ENCODE measurements at regions not wholly inside any gene's neighbourhood (a gene's known extent, or its start where the extent isn't known, plus 50 kb on each side); places are given as distances from the start of the nearest gene placed in this dataset.

DNA sequence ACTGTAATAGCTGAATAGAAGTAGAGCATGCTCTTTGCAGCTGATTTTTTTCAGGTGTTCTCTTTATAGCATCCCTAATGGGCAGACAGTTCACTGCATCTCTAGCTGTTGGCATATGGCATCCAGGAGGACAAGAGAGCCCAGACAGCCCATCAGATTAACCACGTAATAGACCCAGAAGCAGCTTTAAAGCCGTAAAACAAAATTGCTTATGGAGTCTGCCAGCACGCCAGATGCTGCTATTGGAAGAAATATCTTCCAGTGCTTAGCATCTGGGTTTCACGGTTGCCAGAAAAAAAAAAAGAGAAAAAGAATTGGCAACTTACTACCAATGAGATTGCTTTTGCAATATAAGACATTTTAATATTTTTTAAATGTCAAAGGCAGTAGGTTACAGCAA is 869.4 kb upstream of the NUDT12 start:
- no peaks in the 10 kb centered on the region for H3K27me3 Mint-ChIP-seq
- H3K4me1 Mint-ChIP-seq: no peaks in the 10 kb centered on the region
- no peaks in the 10 kb centered on the region for H3K36me3 Mint-ChIP-seq
- H3K27ac ChIP-seq (ENCODE audit: low read depth, low read length): no peak overlapping the region
- H3K36me3 ChIP-seq (ENCODE audit: insufficient read depth, low read length): no peaks in the 10 kb centered on the region
- no peaks in the 10 kb centered on the region for H3K4me1 ChIP-seq (ENCODE audit: insufficient read depth, low read length)
- no peaks in the 10 kb centered on the region for H3K9me3 ChIP-seq (ENCODE audit: control insufficient read depth in 1 of 2, low read length in 2 of 2)
- CTCF ChIA-PET (ENCODE audit: partially characterized antibody): no interaction called here
- no peak overlapping the region for H3K27ac Mint-ChIP-seq
- peaks cover 0 to 6% (median 0%) of the 10 kb centered on the region in 8 donors for H3K9me3 Mint-ChIP-seq
- POLR2A ChIA-PET (ENCODE audit: partially characterized antibody): no interaction called here
- no peak overlapping the region for H3K4me3 Mint-ChIP-seq
- H3K27me3 ChIP-seq (ENCODE audit: insufficient read depth, low read length): no peaks in the 10 kb centered on the region
- H3K4me3 ChIP-seq (ENCODE audit: low read length in 2 of 2): no peak overlapping the region
- no peak for DNase-seq
- intact Hi-C loops (cut with micrococcal nuclease): no loop called here

DNA sequence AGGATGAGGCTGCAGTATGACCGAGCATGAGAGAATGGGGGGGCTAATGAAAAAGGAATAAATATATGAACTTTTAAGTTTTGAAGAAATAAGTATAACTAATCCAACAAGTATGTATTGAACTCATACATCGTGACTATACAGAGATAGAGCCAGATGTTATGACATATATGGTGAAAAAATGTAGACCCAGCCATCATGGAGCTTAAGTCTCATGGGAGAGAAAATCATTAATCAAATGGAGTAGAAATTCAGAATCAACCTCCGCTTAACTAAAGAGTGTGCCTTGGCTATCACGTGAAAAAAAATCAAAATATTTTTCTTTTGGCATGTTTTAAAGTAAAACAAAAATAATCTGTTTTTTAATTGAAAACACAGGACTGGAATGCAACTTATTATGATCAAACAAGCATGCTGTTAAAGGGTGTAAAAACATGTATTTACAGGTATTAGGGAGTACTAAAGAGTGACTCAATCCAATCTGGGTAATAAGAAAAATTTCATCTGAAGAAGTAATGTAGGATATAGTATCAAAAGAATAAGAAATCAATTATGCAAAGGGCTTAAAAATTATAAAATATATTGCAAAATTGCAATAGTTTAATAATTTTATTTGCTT is 868.5 kb upstream of the NUDT12 start:
- Mint-ChIP-seq H3K36me3 (no peaks in the 10 kb centered on the region), H3K27ac (no peak overlapping the region), H3K9me3 (peaks cover 0 to 7% (median under 1%) of the 10 kb centered on the region in 8 donors), H3K4me1 (no peaks in the 10 kb centered on the region), H3K27me3 (no peaks in the 10 kb centered on the region), H3K4me3 (no peak overlapping the region)
- intact Hi-C loops (cut with micrococcal nuclease): no loop called here
- no peaks in the 10 kb centered on the region for H3K9me3 ChIP-seq (ENCODE audit: control insufficient read depth in 1 of 2, low read length in 2 of 2)
- CTCF ChIA-PET (ENCODE audit: partially characterized antibody): no interaction called here
- no peaks in the 10 kb centered on the region for H3K27me3 ChIP-seq (ENCODE audit: insufficient read depth, low read length)
- DNase-seq: no peak
- POLR2A ChIA-PET (ENCODE audit: partially characterized antibody): no interaction called here
- H3K27ac ChIP-seq (ENCODE audit: low read depth, low read length): no peak overlapping the region
- no peaks in the 10 kb centered on the region for H3K36me3 ChIP-seq (ENCODE audit: insufficient read depth, low read length)
- H3K4me3 ChIP-seq (ENCODE audit: low read length in 2 of 2): no peak overlapping the region
- H3K4me1 ChIP-seq (ENCODE audit: insufficient read depth, low read length): no peaks in the 10 kb centered on the region

DNA sequence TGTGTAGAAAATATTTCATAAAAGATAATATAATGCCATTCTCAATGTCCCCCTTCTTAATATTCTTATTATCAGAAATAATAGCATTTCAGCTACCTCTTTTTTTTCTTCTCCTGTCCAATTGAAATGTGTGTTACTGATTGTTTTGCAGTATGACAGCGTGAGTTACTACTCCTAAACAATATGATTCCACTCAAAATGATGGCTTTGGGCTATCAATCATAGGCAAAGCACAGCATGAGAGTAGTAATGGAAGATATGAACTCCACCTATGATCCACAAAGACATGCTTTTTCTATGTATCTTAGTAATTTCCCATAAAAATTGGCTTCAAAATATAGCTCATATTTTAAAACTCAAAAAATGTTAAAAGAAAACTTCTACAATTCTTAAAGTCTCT is 867.3 kb upstream of the NUDT12 start:
- Mint-ChIP-seq H3K4me3 (no peak overlapping the region), H3K9me3 (peaks cover 0 to 8% (median under 1%) of the 10 kb centered on the region in 8 donors), H3K27me3 (no peaks in the 10 kb centered on the region), H3K27ac (no peak overlapping the region), H3K4me1 (no peaks in the 10 kb centered on the region), H3K36me3 (no peaks in the 10 kb centered on the region)
- H3K27me3 ChIP-seq (ENCODE audit: insufficient read depth, low read length): no peaks in the 10 kb centered on the region
- H3K27ac ChIP-seq (ENCODE audit: low read depth, low read length): no peak overlapping the region
- POLR2A ChIA-PET (ENCODE audit: partially characterized antibody): no interaction called here
- no peak overlapping the region for H3K4me3 ChIP-seq (ENCODE audit: low read length in 2 of 2)
- H3K4me1 ChIP-seq (ENCODE audit: insufficient read depth, low read length): no peaks in the 10 kb centered on the region
- CTCF ChIA-PET (ENCODE audit: partially characterized antibody): no interaction called here
- H3K9me3 ChIP-seq (ENCODE audit: control insufficient read depth in 1 of 2, low read length in 2 of 2): no peaks in the 10 kb centered on the region
- intact Hi-C loops (cut with micrococcal nuclease): no loop called here
- DNase-seq: no peak
- H3K36me3 ChIP-seq (ENCODE audit: insufficient read depth, low read length): no peaks in the 10 kb centered on the region

DNA sequence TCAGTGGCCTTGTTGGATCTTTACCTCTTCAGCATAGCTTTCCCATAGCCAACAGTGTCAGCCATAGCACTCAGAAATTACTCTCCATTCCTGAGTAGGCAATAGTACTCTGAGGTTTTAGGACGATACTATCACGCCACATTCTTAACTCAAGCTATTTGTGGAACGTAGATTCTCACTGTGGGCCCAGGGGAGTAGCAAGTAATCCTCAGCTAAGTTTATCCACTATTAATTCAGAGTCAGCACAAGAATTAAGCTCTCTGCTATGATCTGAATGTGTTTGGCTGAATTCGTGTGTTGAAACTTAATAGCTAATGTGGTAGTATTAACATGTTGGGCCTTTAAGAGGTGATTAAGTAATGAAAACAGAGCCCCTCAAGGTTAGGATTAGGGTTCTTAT is 858.8 kb upstream of the NUDT12 start:
- H3K4me3 Mint-ChIP-seq: no peak overlapping the region
- H3K27me3 Mint-ChIP-seq: no peaks in the 10 kb centered on the region
- Histone ChIP-seq H3K27ac (ENCODE audit: low read depth, low read length) (no peak overlapping the region), H3K27me3 (ENCODE audit: insufficient read depth, low read length) (no peaks in the 10 kb centered on the region), H3K36me3 (ENCODE audit: insufficient read depth, low read length) (no peaks in the 10 kb centered on the region), H3K4me1 (ENCODE audit: insufficient read depth, low read length) (no peaks in the 10 kb centered on the region), H3K9me3 (ENCODE audit: control insufficient read depth in 1 of 2, low read length in 2 of 2) (no peaks in the 10 kb centered on the region), H3K4me3 (ENCODE audit: low read length in 2 of 2) (no peak overlapping the region)
- H3K4me1 Mint-ChIP-seq: no peaks in the 10 kb centered on the region
- intact Hi-C loops (cut with micrococcal nuclease): no loop called here
- POLR2A ChIA-PET (ENCODE audit: partially characterized antibody): no interaction called here
- CTCF ChIA-PET (ENCODE audit: partially characterized antibody): no interaction called here
- no peak overlapping the region for H3K27ac Mint-ChIP-seq
- no peaks in the 10 kb centered on the region for H3K36me3 Mint-ChIP-seq
- peaks cover 0 to 8% (median 2%) of the 10 kb centered on the region in 8 donors for H3K9me3 Mint-ChIP-seq
- no peak for DNase-seq

DNA sequence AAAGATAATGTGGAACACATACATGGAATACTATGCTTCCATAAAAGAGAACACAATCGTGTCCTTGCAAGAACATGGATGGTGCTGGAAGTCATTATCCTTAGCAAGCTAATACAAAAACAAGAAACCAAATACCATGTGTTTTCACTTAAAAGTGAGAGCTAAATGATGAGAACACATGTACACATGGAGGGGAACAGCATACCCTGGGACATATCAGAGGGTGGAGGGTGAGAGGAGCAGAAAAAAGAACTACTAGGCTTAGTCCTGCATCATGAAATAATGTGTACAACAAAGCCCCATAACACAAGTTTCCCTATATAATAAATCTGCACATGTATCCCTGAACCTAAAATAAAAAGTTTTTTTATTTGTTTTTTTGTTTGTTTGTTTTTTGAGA is 855.5 kb upstream of the NUDT12 start:
- Histone ChIP-seq H3K4me1 (ENCODE audit: insufficient read depth, low read length) (no peaks in the 10 kb centered on the region), H3K4me3 (ENCODE audit: low read length in 2 of 2) (no peak overlapping the region), H3K9me3 (ENCODE audit: control insufficient read depth in 1 of 2, low read length in 2 of 2) (no peaks in the 10 kb centered on the region), H3K27ac (ENCODE audit: low read depth, low read length) (no peak overlapping the region), H3K27me3 (ENCODE audit: insufficient read depth, low read length) (no peaks in the 10 kb centered on the region), H3K36me3 (ENCODE audit: insufficient read depth, low read length) (no peaks in the 10 kb centered on the region)
- Mint-ChIP-seq H3K9me3 (peaks cover 0 to 14% (median 5%) of the 10 kb centered on the region in 8 donors), H3K36me3 (no peaks in the 10 kb centered on the region), H3K27ac (no peak overlapping the region), H3K4me1 (no peaks in the 10 kb centered on the region), H3K27me3 (no peaks in the 10 kb centered on the region), H3K4me3 (no peak overlapping the region)
- no peak for DNase-seq
- POLR2A ChIA-PET (ENCODE audit: partially characterized antibody): no interaction called here
- intact Hi-C loops (cut with micrococcal nuclease): no loop called here
- CTCF ChIA-PET (ENCODE audit: partially characterized antibody): no interaction called here

DNA sequence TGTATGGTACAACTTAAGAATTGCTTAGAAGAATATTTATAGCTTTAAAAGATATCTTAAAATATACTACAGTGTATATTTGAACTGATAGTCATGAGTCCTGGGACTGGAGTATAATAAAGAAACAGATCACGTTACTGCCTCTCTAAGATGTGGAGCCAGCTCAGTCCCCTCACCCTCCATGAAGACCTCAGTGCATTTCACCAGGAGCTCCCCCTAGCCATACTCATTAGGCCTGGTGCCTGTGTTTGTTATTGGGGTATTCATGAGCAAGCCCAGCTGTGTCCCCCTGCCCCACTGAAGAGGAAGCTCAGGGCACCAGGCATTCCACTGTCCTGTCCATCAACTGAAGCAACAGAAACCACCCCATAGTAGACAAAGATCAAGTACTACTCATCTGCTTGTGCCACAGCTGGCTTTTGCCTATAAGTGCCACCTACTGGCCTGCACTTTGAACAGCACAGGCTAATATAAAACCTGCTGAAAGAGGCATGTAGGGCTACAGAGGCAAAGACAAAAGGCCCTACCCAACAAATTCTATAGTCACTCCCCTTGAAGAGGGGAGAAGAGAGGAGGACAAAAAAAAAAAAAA is 850.2 kb upstream of the NUDT12 start:
- no peaks in the 10 kb centered on the region for H3K9me3 ChIP-seq (ENCODE audit: control insufficient read depth in 1 of 2, low read length in 2 of 2)
- Mint-ChIP-seq H3K36me3 (no peaks in the 10 kb centered on the region), H3K27me3 (no peaks in the 10 kb centered on the region), H3K9me3 (peaks cover 0 to 18% (median 4%) of the 10 kb centered on the region in 8 donors), H3K4me3 (no peak overlapping the region), H3K27ac (no peak overlapping the region), H3K4me1 (no peaks in the 10 kb centered on the region)
- no peak for DNase-seq
- no peak overlapping the region for H3K27ac ChIP-seq (ENCODE audit: low read depth, low read length)
- CTCF ChIA-PET (ENCODE audit: partially characterized antibody): no interaction called here
- H3K36me3 ChIP-seq (ENCODE audit: insufficient read depth, low read length): no peaks in the 10 kb centered on the region
- no peaks in the 10 kb centered on the region for H3K4me1 ChIP-seq (ENCODE audit: insufficient read depth, low read length)
- POLR2A ChIA-PET (ENCODE audit: partially characterized antibody): no interaction called here
- no peak overlapping the region for H3K4me3 ChIP-seq (ENCODE audit: low read length in 2 of 2)
- no peaks in the 10 kb centered on the region for H3K27me3 ChIP-seq (ENCODE audit: insufficient read depth, low read length)
- intact Hi-C loops (cut with micrococcal nuclease): no loop called here

DNA sequence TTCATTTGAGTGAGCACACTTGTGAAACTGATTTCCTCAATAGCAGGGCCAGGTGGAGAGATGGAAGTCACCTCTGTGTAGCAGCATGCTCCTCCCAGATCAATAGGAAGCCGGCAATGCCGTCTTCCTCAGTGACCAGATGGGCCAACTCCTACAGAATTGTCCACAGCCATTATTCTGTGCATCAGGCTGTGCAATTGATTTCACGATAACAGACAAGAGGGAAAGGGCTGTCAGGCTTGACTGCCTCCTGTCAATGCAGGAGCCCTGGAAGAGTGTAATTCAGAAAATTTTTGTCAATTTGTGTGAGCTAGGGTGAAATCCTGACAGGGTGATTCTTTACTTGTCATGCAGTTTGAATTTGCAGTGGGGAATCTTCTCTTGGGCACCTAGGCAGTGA is 838.4 kb upstream of the NUDT12 start:
- no peak overlapping the region for H3K27ac ChIP-seq (ENCODE audit: low read depth, low read length)
- no peaks in the 10 kb centered on the region for H3K36me3 Mint-ChIP-seq
- H3K36me3 ChIP-seq (ENCODE audit: insufficient read depth, low read length): no peaks in the 10 kb centered on the region
- H3K27me3 Mint-ChIP-seq: no peaks in the 10 kb centered on the region
- no peaks in the 10 kb centered on the region for H3K9me3 ChIP-seq (ENCODE audit: control insufficient read depth in 1 of 2, low read length in 2 of 2)
- ChIA-PET POLR2A (ENCODE audit: partially characterized antibody) (no interaction called here), CTCF (ENCODE audit: partially characterized antibody) (no interaction called here)
- peaks cover 0 to 33% (median 9%) of the 10 kb centered on the region in 8 donors for H3K9me3 Mint-ChIP-seq
- no peak overlapping the region for H3K27ac Mint-ChIP-seq
- intact Hi-C loops (cut with micrococcal nuclease): no loop called here
- H3K4me1 Mint-ChIP-seq: no peaks in the 10 kb centered on the region
- H3K4me3 ChIP-seq (ENCODE audit: low read length in 2 of 2): no peak overlapping the region
- DNase-seq: no peak
- no peaks in the 10 kb centered on the region for H3K27me3 ChIP-seq (ENCODE audit: insufficient read depth, low read length)
- H3K4me3 Mint-ChIP-seq: no peak overlapping the region
- H3K4me1 ChIP-seq (ENCODE audit: insufficient read depth, low read length): no peaks in the 10 kb centered on the region

DNA sequence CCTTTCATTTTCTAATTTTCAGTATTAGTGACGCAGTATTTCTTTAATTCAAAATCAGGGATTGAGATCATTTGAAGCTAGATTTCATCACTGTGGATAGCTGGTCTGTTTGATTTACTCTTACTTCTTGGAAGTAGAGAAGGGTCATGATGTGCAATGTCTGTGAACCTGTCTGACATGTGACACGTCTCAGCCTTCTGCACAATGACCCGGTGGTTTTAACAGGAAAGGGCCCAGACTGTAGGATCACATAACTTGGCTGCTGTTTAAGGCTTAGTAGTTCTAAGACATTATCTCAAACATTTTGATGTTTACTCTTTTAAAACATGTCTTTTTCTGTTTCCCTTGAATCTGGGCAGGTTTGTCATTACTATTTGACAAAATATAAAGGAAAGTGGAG is 823.3 kb upstream of the NUDT12 start:
- H3K4me1 Mint-ChIP-seq: no peaks in the 10 kb centered on the region
- peaks cover 0 to 24% (median 9%) of the 10 kb centered on the region in 8 donors for H3K9me3 Mint-ChIP-seq
- Histone ChIP-seq H3K27me3 (ENCODE audit: insufficient read depth, low read length) (no peaks in the 10 kb centered on the region), H3K4me1 (ENCODE audit: insufficient read depth, low read length) (no peaks in the 10 kb centered on the region), H3K9me3 (ENCODE audit: control insufficient read depth in 1 of 2, low read length in 2 of 2) (no peaks in the 10 kb centered on the region), H3K4me3 (ENCODE audit: low read length in 2 of 2) (no peak overlapping the region), H3K27ac (ENCODE audit: low read depth, low read length) (no peak overlapping the region), H3K36me3 (ENCODE audit: insufficient read depth, low read length) (no peaks in the 10 kb centered on the region)
- H3K27me3 Mint-ChIP-seq: no peaks in the 10 kb centered on the region
- CTCF ChIA-PET (ENCODE audit: partially characterized antibody): no interaction called here
- H3K27ac Mint-ChIP-seq: no peak overlapping the region
- no peaks in the 10 kb centered on the region for H3K36me3 Mint-ChIP-seq
- POLR2A ChIA-PET (ENCODE audit: partially characterized antibody): no interaction called here
- intact Hi-C loops (cut with micrococcal nuclease): no loop called here
- no peak overlapping the region for H3K4me3 Mint-ChIP-seq
- DNase-seq: no peak
